A549 (cell line): ENCODE measurements at regions not wholly inside any gene's neighbourhood (a gene's known extent, or its start where the extent isn't known, plus 50 kb on each side); places are given as distances from the start of the nearest gene placed in this dataset.

ENCODE experiments used
- JUN ChIP-seq, 2 experiments: fragments of >200 bp; sonication (Bioruptor Twin); formaldehyde crosslinking; IDR thresholded peaks; 2 replicates in 1 of 2; 3 replicates in 1 of 2; pipeline ENCODE4 v1.6.1; 2016 to 2017
- KDM5A ChIP-seq: fragments of 200-600 bp; sonication (generic); IDR thresholded peaks from 2 replicates; pipeline ENCODE4 v1.6.1; 2016; ENCODE audit warnings: antibody characterized with exemption, mild to moderate bottlenecking
- MAFK ChIP-seq: fragments of 450-650 bp; IDR thresholded peaks from 2 replicates; pipeline ENCODE4 v1.6.1; 2014; ENCODE audit not compliant: partially characterized antibody
- RAD21 ChIP-seq, 2 experiments: fragments of >200 bp in 1 of 2; sonication (Bioruptor Twin) in 1 of 2; formaldehyde crosslinking in 1 of 2; IDR thresholded peaks in 1 of 2; conservative IDR thresholded peaks in 1 of 2; 2 replicates in 1 of 2; 3 replicates in 1 of 2; pipeline ENCODE4 v1.6.1; 2012 to 2018; ENCODE audit warnings: inconsistent platforms in 1 of 2
- ZFP36 ChIP-seq: fragments of 450-650 bp; IDR thresholded peaks from 2 replicates; pipeline ENCODE4 v1.6.1; 2014; ENCODE audit warnings: borderline replicate concordance; ENCODE audit not compliant: partially characterized antibody
- TF ChIP-seq, protein P1 (sequence below): fragments of >200 bp; sonication (Bioruptor Twin); formaldehyde crosslinking; IDR thresholded peaks from 3 replicates; pipeline ENCODE4 v1.5.1; 2016

DNA sequence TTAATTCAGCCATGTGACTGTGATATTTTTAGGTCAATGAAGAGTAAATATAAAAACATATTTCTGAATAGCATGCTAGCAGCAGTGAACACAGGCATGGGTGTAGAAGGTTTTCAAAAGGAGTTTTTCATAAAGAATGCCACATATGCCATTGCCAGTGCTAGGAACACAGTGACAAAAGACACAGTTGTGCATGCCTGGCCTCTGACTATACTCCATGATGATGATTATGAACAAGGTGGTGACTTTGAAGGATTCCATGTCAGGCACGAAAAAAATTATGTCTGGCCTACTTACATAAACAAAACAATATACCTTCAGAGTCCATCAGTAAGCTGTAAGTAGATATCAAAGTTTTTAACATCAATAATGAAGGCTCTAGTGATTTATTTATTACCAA lies 438.7 kb downstream of the TLE1 start:
- TF ChIP-seq, protein P1, sequence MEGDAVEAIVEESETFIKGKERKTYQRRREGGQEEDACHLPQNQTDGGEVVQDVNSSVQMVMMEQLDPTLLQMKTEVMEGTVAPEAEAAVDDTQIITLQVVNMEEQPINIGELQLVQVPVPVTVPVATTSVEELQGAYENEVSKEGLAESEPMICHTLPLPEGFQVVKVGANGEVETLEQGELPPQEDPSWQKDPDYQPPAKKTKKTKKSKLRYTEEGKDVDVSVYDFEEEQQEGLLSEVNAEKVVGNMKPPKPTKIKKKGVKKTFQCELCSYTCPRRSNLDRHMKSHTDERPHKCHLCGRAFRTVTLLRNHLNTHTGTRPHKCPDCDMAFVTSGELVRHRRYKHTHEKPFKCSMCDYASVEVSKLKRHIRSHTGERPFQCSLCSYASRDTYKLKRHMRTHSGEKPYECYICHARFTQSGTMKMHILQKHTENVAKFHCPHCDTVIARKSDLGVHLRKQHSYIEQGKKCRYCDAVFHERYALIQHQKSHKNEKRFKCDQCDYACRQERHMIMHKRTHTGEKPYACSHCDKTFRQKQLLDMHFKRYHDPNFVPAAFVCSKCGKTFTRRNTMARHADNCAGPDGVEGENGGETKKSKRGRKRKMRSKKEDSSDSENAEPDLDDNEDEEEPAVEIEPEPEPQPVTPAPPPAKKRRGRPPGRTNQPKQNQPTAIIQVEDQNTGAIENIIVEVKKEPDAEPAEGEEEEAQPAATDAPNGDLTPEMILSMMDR, result no peak
- no peak for TF ChIP-seq KDM5A
- no peak for TF ChIP-seq RAD21 (conservative IDR thresholded peaks at IDR 0.05 in 1 of 2, IDR thresholded peaks at IDR 0.05 in 1 of 2)
- TF ChIP-seq JUN (IDR thresholded peaks at IDR 0.05), result no peak
- TF ChIP-seq MAFK, result no peak
- no peak for TF ChIP-seq ZFP36
